ENCODE measurements at regions not wholly inside any gene's neighbourhood (a gene's known extent, or its start where the extent isn't known, plus 50 kb on each side); places are given as distances from the start of the nearest gene placed in this dataset.

GRCh38 chr6:82772851-82773717, 292.6 kb downstream of the UBE3D start:
- Histone ChIP-seq H3K27me3 (no peaks in the 10 kb centered on the region), H3K9me3 (no peaks in the 10 kb centered on the region), H3K4me3 (no peak overlapping the region), H3K27ac (no peak overlapping the region), H3K36me3 (no peaks in the 10 kb centered on the region), H3K4me1 (no peaks in the 10 kb centered on the region)
- intact Hi-C loops (cut with DNase I; ENCODE audit: low total_unique reads), result no loop called here
- TF ChIP-seq CTCF (IDR thresholded peaks at IDR 0.05), result no peak
- no peak for DNase-seq

- TF ChIP-seq CTCF (IDR thresholded peaks at IDR 0.05), result no peak
- Histone ChIP-seq H3K4me1 (no peaks in the 10 kb centered on the region), H3K27me3 (no peaks in the 10 kb centered on the region), H3K9me3 (no peaks in the 10 kb centered on the region), H3K27ac (no peak overlapping the region), H3K4me3 (no peak overlapping the region), H3K36me3 (no peaks in the 10 kb centered on the region)
- intact Hi-C loops (cut with DNase I; ENCODE audit: low total_unique reads), result no loop called here
- DNase-seq, result no peak
Measured at GRCh38 chr6:82775361-82775760, 290.3 kb downstream of the UBE3D start.

- no peak overlapping the region for H3K4me3 ChIP-seq
- no peak for DNase-seq
- H3K27me3 ChIP-seq, result no peaks in the 10 kb centered on the region
- H3K4me1 ChIP-seq, result no peaks in the 10 kb centered on the region
- intact Hi-C loops (cut with DNase I; ENCODE audit: low total_unique reads), result no loop called here
- H3K27ac ChIP-seq, result no peak overlapping the region
- no peaks in the 10 kb centered on the region for H3K36me3 ChIP-seq
- TF ChIP-seq CTCF (IDR thresholded peaks at IDR 0.05), result no peak
- no peaks in the 10 kb centered on the region for H3K9me3 ChIP-seq
Measured at GRCh38 chr6:82775981-82776380, 289.7 kb downstream of the UBE3D start.

- DNase-seq, result no peak
- no peaks in the 10 kb centered on the region for H3K36me3 ChIP-seq
- TF ChIP-seq CTCF (IDR thresholded peaks at IDR 0.05), result no peak
- H3K27ac ChIP-seq, result no peak overlapping the region
- H3K4me3 ChIP-seq, result no peak overlapping the region
- no peaks in the 10 kb centered on the region for H3K4me1 ChIP-seq
- no peaks in the 10 kb centered on the region for H3K9me3 ChIP-seq
- no peaks in the 10 kb centered on the region for H3K27me3 ChIP-seq
- intact Hi-C loops (cut with DNase I; ENCODE audit: low total_unique reads), result no loop called here
Measured at GRCh38 chr6:82779041-82779440, 286.6 kb downstream of the UBE3D start.

- TF ChIP-seq CTCF (IDR thresholded peaks at IDR 0.05), result no peak
- no peak overlapping the region for H3K4me3 ChIP-seq
- no peaks in the 10 kb centered on the region for H3K27me3 ChIP-seq
- H3K36me3 ChIP-seq, result no peaks in the 10 kb centered on the region
- intact Hi-C loops (cut with DNase I; ENCODE audit: low total_unique reads), result no loop called here
- DNase-seq, result no peak
- no peaks in the 10 kb centered on the region for H3K4me1 ChIP-seq
- H3K27ac ChIP-seq, result no peak overlapping the region
- no peaks in the 10 kb centered on the region for H3K9me3 ChIP-seq
Measured at GRCh38 chr6:82780334-82780733, 285.3 kb downstream of the UBE3D start.

Data from tibial artery (tissue), 4 donors.